ENCODE measurements at regions not wholly inside any gene's neighbourhood (a gene's known extent, or its start where the extent isn't known, plus 50 kb on each side); places are given as distances from the start of the nearest gene placed in this dataset.
A peak's percentile ranks its signal among the peaks of the same experiment; 100 is the strongest.

- ChIA-PET CTCF (interaction anchor here (1.2 kb wide), 1 partner anchor 8 kb away, joined by 3 read pairs; no protein-coding TSS in a partner anchor), POLR2A (no interaction called here)
- no peak for TF ChIP-seq CTCF (IDR thresholded peaks at IDR 0.05; ENCODE audit: insufficient read depth, low read depth, low read length)
- no peak for DNase-seq (ENCODE audit: low read depth)
- H3K4me3 ChIP-seq (ENCODE audit: low read depth, low read length), result no peak overlapping the region
- no peaks in the 10 kb centered on the region for H3K36me3 ChIP-seq (ENCODE audit: control insufficient read depth, insufficient read depth, low read length)
- H3K27me3 ChIP-seq (ENCODE audit: control insufficient read depth, insufficient read depth, low read length), result no peaks in the 10 kb centered on the region
Measured at GRCh38 chr11:87917111-87917510, 258.1 kb downstream of the RAB38 start.

- Histone ChIP-seq H3K27me3 (ENCODE audit: control insufficient read depth, insufficient read depth, low read length) (no peaks in the 10 kb centered on the region), H3K4me3 (ENCODE audit: low read depth, low read length) (no peak overlapping the region), H3K36me3 (ENCODE audit: control insufficient read depth, insufficient read depth, low read length) (no peaks in the 10 kb centered on the region)
- no peak for DNase-seq (ENCODE audit: low read depth)
- no peak for TF ChIP-seq CTCF (IDR thresholded peaks at IDR 0.05; ENCODE audit: insufficient read depth, low read depth, low read length)
- ChIA-PET CTCF (no interaction called here), POLR2A (no interaction called here)
Measured at GRCh38 chr11:87909178-87909577, 266.1 kb downstream of the RAB38 start.

- ChIA-PET CTCF (no interaction called here), POLR2A (no interaction called here)
- H3K36me3 ChIP-seq (ENCODE audit: control insufficient read depth, insufficient read depth, low read length), result no peaks in the 10 kb centered on the region
- no peak overlapping the region for H3K4me3 ChIP-seq (ENCODE audit: low read depth, low read length)
- H3K27me3 ChIP-seq (ENCODE audit: control insufficient read depth, insufficient read depth, low read length), result no peaks in the 10 kb centered on the region
- no peak for TF ChIP-seq CTCF (IDR thresholded peaks at IDR 0.05; ENCODE audit: insufficient read depth, low read depth, low read length)
- no peak for DNase-seq (ENCODE audit: low read depth)
Measured at GRCh38 chr11:87908086-87908485, 267.2 kb downstream of the RAB38 start.

GRCh38 chr11:87903345-87903744 is 271.9 kb downstream of the RAB38 start:
- no peak for TF ChIP-seq CTCF (IDR thresholded peaks at IDR 0.05; ENCODE audit: insufficient read depth, low read depth, low read length)
- Histone ChIP-seq H3K4me3 (ENCODE audit: low read depth, low read length) (no peak overlapping the region), H3K36me3 (ENCODE audit: control insufficient read depth, insufficient read depth, low read length) (no peaks in the 10 kb centered on the region), H3K27me3 (ENCODE audit: control insufficient read depth, insufficient read depth, low read length) (no peaks in the 10 kb centered on the region)
- CTCF ChIA-PET, result interaction anchor here (0.6 to 0.9 kb wide), 2 partner anchors 17 to 26 kb away, joined by 4 read pairs; no protein-coding TSS in a partner anchor
- POLR2A ChIA-PET, result no interaction called here
- DNase-seq (ENCODE audit: low read depth), result no peak

GRCh38 chr11:87901341-87901740 is 273.9 kb downstream of the RAB38 start:
- peak; percentile 36 for DNase-seq (ENCODE audit: low read depth)
- Histone ChIP-seq H3K36me3 (ENCODE audit: control insufficient read depth, insufficient read depth, low read length) (no peaks in the 10 kb centered on the region), H3K4me3 (ENCODE audit: low read depth, low read length) (no peak overlapping the region), H3K27me3 (ENCODE audit: control insufficient read depth, insufficient read depth, low read length) (no peaks in the 10 kb centered on the region)
- ChIA-PET CTCF (interaction anchor here (1.0 kb wide), 1 partner anchor 12 kb away, joined by 4 read pairs; no protein-coding TSS in a partner anchor), POLR2A (no interaction called here)
- no peak for TF ChIP-seq CTCF (IDR thresholded peaks at IDR 0.05; ENCODE audit: insufficient read depth, low read depth, low read length)
